ENCODE measurements at regions not wholly inside any gene's neighbourhood (a gene's known extent, or its start where the extent isn't known, plus 50 kb on each side); places are given as distances from the start of the nearest gene placed in this dataset.

DNA sequence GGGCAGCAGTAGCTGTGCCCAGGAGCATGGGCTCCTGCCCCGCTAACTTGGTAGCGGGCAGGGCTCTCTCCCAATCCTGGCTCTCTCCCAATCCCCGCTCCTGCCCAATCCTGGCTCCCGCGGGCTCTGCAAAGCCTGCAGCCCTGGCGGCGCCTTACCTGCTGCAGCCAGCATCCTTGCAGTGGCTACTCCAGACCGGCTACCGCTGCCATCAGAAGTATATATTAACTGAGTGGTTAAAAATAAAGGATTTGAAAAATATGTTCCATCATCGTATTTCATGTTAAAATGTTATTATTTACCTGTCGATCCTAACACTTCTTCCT is 698.2 kb downstream of the SLITRK1 start:
- TF ChIP-seq, protein P1, sequence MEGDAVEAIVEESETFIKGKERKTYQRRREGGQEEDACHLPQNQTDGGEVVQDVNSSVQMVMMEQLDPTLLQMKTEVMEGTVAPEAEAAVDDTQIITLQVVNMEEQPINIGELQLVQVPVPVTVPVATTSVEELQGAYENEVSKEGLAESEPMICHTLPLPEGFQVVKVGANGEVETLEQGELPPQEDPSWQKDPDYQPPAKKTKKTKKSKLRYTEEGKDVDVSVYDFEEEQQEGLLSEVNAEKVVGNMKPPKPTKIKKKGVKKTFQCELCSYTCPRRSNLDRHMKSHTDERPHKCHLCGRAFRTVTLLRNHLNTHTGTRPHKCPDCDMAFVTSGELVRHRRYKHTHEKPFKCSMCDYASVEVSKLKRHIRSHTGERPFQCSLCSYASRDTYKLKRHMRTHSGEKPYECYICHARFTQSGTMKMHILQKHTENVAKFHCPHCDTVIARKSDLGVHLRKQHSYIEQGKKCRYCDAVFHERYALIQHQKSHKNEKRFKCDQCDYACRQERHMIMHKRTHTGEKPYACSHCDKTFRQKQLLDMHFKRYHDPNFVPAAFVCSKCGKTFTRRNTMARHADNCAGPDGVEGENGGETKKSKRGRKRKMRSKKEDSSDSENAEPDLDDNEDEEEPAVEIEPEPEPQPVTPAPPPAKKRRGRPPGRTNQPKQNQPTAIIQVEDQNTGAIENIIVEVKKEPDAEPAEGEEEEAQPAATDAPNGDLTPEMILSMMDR (IDR thresholded peaks at IDR 0.05): no peak
- TF ChIP-seq POLR2A (IDR thresholded peaks at IDR 0.05): no peak
